ENCODE measurements at regions not wholly inside any gene's neighbourhood (a gene's known extent, or its start where the extent isn't known, plus 50 kb on each side); places are given as distances from the start of the nearest gene placed in this dataset.

DNA sequence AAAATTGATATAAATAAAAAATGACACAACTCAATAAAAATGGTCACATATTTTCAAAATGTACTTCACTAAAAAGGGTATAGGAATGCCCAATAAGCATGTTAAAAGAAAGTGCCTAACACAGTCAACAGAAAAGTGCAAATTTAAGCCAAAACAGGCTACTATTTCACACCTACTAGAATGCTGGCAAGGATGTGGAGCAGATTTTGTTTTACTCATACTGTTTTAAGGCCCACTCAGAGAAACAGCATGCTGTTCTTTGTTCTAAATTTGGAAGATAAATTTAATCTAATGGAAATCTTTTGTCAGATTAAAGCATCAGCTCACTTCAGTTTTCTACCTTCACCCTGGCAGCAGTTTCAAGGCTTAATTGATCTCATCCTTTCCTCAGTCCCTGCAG is 576.8 kb upstream of the HS3ST1 start:
- TF ChIP-seq, protein P1, sequence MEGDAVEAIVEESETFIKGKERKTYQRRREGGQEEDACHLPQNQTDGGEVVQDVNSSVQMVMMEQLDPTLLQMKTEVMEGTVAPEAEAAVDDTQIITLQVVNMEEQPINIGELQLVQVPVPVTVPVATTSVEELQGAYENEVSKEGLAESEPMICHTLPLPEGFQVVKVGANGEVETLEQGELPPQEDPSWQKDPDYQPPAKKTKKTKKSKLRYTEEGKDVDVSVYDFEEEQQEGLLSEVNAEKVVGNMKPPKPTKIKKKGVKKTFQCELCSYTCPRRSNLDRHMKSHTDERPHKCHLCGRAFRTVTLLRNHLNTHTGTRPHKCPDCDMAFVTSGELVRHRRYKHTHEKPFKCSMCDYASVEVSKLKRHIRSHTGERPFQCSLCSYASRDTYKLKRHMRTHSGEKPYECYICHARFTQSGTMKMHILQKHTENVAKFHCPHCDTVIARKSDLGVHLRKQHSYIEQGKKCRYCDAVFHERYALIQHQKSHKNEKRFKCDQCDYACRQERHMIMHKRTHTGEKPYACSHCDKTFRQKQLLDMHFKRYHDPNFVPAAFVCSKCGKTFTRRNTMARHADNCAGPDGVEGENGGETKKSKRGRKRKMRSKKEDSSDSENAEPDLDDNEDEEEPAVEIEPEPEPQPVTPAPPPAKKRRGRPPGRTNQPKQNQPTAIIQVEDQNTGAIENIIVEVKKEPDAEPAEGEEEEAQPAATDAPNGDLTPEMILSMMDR (IDR thresholded peaks at IDR 0.05), result no peak
- no peak for TF ChIP-seq EZH2 (IDR thresholded peaks at IDR 0.05; ENCODE audit: borderline replicate concordance, insufficient read depth, low read depth, low read length, poor library complexity, severe bottlenecking)

Data from B cell (primary cell).